GM12878 (cell line): ENCODE measurements at regions not wholly inside any gene's neighbourhood (a gene's known extent, or its start where the extent isn't known, plus 50 kb on each side); places are given as distances from the start of the nearest gene placed in this dataset.

Source experiments
- BCL11A ChIP-seq: IDR thresholded peaks from 2 replicates; pipeline ENCODE4 v1.6.1; 2011; ENCODE audit warnings: low read depth, low read length
- CEBPZ ChIP-seq: fragments of 150-350 bp; IDR thresholded peaks from 2 replicates; pipeline ENCODE4 v1.6.1; 2016; ENCODE audit warnings: low read depth, low read length
- CHD1 ChIP-seq: IDR thresholded peaks from 2 replicates; pipeline ENCODE4 v1.6.1; 2012; ENCODE audit warnings: low read depth, low read length, improper control_type of control experiment
- E2F8 ChIP-seq: fragments of 450-650 bp; IDR thresholded peaks from 2 replicates; pipeline ENCODE4 v1.6.1; 2018; ENCODE audit warnings: mild to moderate bottlenecking, low read depth, moderate library complexity; ENCODE audit not compliant: partially characterized antibody
- HDAC2 ChIP-seq: fragments of 200-600 bp; sonication (generic); IDR thresholded peaks from 2 replicates; pipeline ENCODE4 v1.6.1; 2017
- IKZF2 ChIP-seq, 2 experiments: fragments of 450-650 bp; IDR thresholded peaks; 2 replicates each; pipeline ENCODE4 v1.6.1; 2017; ENCODE audit warnings: mild to moderate bottlenecking in 2 of 2, moderate library complexity in 2 of 2
- LARP7 ChIP-seq: fragments of 450-650 bp; IDR thresholded peaks from 2 replicates; pipeline ENCODE4 v1.6.1; 2017; ENCODE audit warnings: mild to moderate bottlenecking
- MTA2 ChIP-seq: fragments of 450-650 bp; IDR thresholded peaks from 2 replicates; pipeline ENCODE4 v1.6.1; 2016; ENCODE audit warnings: low read depth, mild to moderate bottlenecking, moderate library complexity
- PRDM15 ChIP-seq: fragments of 450-650 bp; formaldehyde crosslinking; IDR thresholded peaks from 2 replicates; pipeline ENCODE4 v1.4.0; 2020; ENCODE audit warnings: mild to moderate bottlenecking, moderate library complexity
- RB1 ChIP-seq: fragments of 450-650 bp; formaldehyde crosslinking; IDR thresholded peaks from 2 replicates; pipeline ENCODE4 v1.6.1; 2017; ENCODE audit warnings: mild to moderate bottlenecking, borderline replicate concordance
- TARDBP ChIP-seq: IDR thresholded peaks from 2 replicates; pipeline ENCODE4 v1.6.1; 2016; ENCODE audit warnings: borderline replicate concordance
- ZNF592 ChIP-seq: fragments of 450-650 bp; IDR thresholded peaks from 2 replicates; pipeline ENCODE4 v1.6.1; 2017; ENCODE audit warnings: mild to moderate bottlenecking, moderate library complexity
- ZNF622 ChIP-seq: fragments of 450-650 bp; IDR thresholded peaks from 2 replicates; pipeline ENCODE4 v1.6.1; 2017; ENCODE audit warnings: mild to moderate bottlenecking, inconsistent platforms

- no peak for TF ChIP-seq ZNF592
- TF ChIP-seq BCL11A = peak; percentile 15; the same call in 1 of the 2 replicates
- no peak for TF ChIP-seq RB1
- peak; percentile 91 for TF ChIP-seq MTA2
- TF ChIP-seq HDAC2 = no peak
- no peak for TF ChIP-seq CHD1
- TF ChIP-seq E2F8 = no peak
- TF ChIP-seq IKZF2 (IDR thresholded peaks at IDR 0.05) = peak; percentile 52 to 61; a peak in 2 of 4 replicates
- no peak for TF ChIP-seq TARDBP
- no peak for TF ChIP-seq CEBPZ
- no peak for TF ChIP-seq PRDM15 (CRISPR knock-in tag)
- no peak for TF ChIP-seq ZNF622
- no peak; the same call in 1 of the 2 replicates for TF ChIP-seq LARP7
Observed at GRCh38 chr15:97114900-97115760, 784.6 kb downstream of the NR2F2 start (continued).
